Fibroblast of pulmonary artery (primary cell): ENCODE measurements at regions not wholly inside any gene's neighbourhood (a gene's known extent, or its start where the extent isn't known, plus 50 kb on each side); places are given as distances from the start of the nearest gene placed in this dataset.

ENCODE experiments used
- DNase-seq: peaks from one replicate; pipeline ENCODE4 v3.0.0-alpha.2; 2010; ENCODE audit warnings: low read depth
- H3K4me3 ChIP-seq: replicated peaks from 2 replicates; pipeline ENCODE4 v1.5.1; 2011; ENCODE audit warnings: low read depth, mild to moderate bottlenecking, control low read depth, low read length, moderate library complexity
- CTCF ChIP-seq: IDR thresholded peaks from 2 replicates; pipeline ENCODE4 v1.5.1; 2011; ENCODE audit warnings: mild to moderate bottlenecking, control low read depth, low read length, inconsistent platforms; ENCODE audit errors: missing control alignments

GRCh38 chr5:167804512-167805220 lies 486.8 kb upstream of the WWC1 start:
- no peak overlapping the region for H3K4me3 ChIP-seq
- TF ChIP-seq CTCF, result no peak
- no peak for DNase-seq

GRCh38 chr5:167810573-167810972 lies 480.9 kb upstream of the WWC1 start:
- no peak for TF ChIP-seq CTCF
- no peak for DNase-seq
- no peak overlapping the region for H3K4me3 ChIP-seq

- DNase-seq, result no peak
- no peak overlapping the region for H3K4me3 ChIP-seq
- TF ChIP-seq CTCF, result no peak
These were observed 478.6 kb upstream of the WWC1 start for GRCh38 chr5:167812871-167813270.

- no peak for TF ChIP-seq CTCF
- no peak overlapping the region for H3K4me3 ChIP-seq
- no peak for DNase-seq
These were observed 478.1 kb upstream of the WWC1 start for GRCh38 chr5:167813389-167813788.

GRCh38 chr5:167814040-167814439 lies 477.4 kb upstream of the WWC1 start:
- DNase-seq, result no peak
- no peak overlapping the region for H3K4me3 ChIP-seq
- no peak for TF ChIP-seq CTCF

GRCh38 chr5:167814828-167815227 lies 476.6 kb upstream of the WWC1 start:
- no peak overlapping the region for H3K4me3 ChIP-seq
- no peak for TF ChIP-seq CTCF
- peak; percentile 93 for DNase-seq

GRCh38 chr5:167816354-167816753 lies 475.1 kb upstream of the WWC1 start:
- TF ChIP-seq CTCF, result no peak
- H3K4me3 ChIP-seq, result no peak overlapping the region
- DNase-seq, result peak; percentile 42
